Neural progenitor cell (in vitro differentiated cells): ENCODE measurements at regions not wholly inside any gene's neighbourhood (a gene's known extent, or its start where the extent isn't known, plus 50 kb on each side); places are given as distances from the start of the nearest gene placed in this dataset.

Experiments used
- EZH2 ChIP-seq: fragments of 200-600 bp; sonication (generic); IDR thresholded peaks from 2 replicates; pipeline ENCODE4 v1.6.1; 2017; ENCODE audit warnings: antibody characterized with exemption, mild to moderate bottlenecking, moderate library complexity
- TF ChIP-seq, protein P1 (sequence below): fragments of 200-600 bp; sonication (generic); IDR thresholded peaks from 2 replicates; pipeline ENCODE4 v1.5.1; 2017; ENCODE audit warnings: antibody characterized with exemption, mild to moderate bottlenecking

DNA sequence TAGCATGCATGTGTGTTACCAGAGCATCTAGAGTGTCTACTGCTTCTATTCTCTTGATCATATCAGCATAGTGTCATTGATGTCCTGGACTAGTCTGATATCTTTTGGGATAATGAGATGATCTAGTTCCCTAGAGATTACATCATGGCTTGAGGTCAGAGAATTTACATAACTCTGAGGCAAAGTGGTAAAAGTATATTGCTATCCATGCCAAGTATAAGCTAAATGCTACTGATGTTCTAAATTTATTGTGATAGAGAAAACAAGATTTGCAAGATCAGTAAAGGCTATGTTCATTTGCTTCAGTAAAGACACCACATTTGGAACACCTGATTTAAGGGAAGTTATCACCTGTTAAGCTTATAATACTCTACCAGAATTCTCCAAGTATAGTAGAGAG lies 280.7 kb upstream of the PSMD7 start:
- TF ChIP-seq, protein P1, sequence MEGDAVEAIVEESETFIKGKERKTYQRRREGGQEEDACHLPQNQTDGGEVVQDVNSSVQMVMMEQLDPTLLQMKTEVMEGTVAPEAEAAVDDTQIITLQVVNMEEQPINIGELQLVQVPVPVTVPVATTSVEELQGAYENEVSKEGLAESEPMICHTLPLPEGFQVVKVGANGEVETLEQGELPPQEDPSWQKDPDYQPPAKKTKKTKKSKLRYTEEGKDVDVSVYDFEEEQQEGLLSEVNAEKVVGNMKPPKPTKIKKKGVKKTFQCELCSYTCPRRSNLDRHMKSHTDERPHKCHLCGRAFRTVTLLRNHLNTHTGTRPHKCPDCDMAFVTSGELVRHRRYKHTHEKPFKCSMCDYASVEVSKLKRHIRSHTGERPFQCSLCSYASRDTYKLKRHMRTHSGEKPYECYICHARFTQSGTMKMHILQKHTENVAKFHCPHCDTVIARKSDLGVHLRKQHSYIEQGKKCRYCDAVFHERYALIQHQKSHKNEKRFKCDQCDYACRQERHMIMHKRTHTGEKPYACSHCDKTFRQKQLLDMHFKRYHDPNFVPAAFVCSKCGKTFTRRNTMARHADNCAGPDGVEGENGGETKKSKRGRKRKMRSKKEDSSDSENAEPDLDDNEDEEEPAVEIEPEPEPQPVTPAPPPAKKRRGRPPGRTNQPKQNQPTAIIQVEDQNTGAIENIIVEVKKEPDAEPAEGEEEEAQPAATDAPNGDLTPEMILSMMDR: no peak
- no peak for TF ChIP-seq EZH2
